DMS53 treated with DMSO at 0.1 percent for 48 hours (cell line): ENCODE measurements at regions not wholly inside any gene's neighbourhood (a gene's known extent, or its start where the extent isn't known, plus 50 kb on each side); places are given as distances from the start of the nearest gene placed in this dataset.

ENCODE experiments used
- DNase-seq: peaks from one replicate; lab custom pipeline; 2025; ENCODE audit not compliant: unreplicated experiment; lab: John Stamatoyannopoulos, UW

GRCh38 chr12:107318806-107319532 lies 225.6 kb upstream of the CRY1 start:
- DNase-seq = peak; percentile 23

DNA sequence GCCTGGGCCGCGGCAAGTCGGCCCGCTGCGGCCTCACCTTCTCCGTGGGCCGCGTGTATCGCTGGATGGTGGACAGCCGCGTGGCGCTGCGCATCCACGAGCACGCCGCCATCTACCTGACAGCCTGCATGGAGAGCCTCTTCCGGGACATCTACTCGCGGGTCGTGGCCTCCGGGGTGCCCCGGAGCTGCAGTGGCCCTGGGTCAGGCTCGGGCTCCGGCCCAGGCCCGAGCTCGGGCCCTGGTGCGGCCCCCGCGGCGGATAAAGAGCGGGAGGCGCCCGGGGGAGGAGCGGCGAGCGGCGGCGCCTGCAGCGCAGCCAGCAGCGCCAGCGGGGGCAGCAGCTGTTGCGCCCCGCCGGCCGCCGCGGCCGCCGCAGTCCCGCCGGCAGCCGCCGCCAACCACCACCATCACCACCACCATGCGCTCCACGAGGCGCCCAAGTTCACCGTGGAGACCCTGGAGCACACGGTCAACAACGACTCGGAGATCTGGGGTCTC lies 226.2 kb upstream of the CRY1 start:
- DNase-seq = no peak

- DNase-seq = peak; percentile 36
Observed at GRCh38 chr12:107320033-107320928, 226.9 kb upstream of the CRY1 start.

DNA sequence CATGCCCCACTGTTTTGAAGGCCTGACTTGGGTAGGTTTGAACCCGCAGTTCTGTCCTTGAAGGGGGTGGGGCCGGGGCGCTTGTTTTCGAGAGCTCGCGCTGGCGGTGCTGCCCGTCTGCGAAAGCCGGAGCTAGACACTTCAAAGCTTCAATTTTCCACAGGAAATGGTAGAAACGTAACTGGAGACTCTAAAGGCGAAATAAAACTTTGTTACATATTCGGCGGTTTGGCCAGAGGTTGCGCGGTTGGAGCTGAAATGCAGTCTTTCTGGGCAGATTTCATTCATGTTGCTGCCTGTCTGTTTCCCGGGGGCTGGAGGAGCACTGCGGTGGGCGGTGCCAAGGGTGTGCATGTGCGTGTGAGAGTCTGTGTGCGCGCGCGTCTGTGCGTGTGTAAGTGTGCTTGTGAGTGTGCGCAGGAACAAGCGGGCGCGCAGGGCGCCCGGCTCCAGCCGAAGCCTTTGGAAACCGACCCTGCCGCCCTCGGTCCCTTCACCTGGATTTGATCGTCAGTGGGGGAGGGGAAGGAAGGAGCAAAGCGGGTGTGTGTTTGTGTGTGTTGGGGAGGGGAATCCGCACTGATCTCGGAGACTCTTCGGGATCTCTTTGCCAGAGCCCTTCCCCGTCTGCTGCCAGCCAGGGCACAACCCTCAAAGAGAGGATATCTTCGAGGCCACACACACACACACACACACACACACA lies 227.7 kb upstream of the CRY1 start:
- no peak for DNase-seq

GRCh38 chr12:107322063-107322462 lies 228.7 kb upstream of the CRY1 start:
- DNase-seq = no peak

DNA sequence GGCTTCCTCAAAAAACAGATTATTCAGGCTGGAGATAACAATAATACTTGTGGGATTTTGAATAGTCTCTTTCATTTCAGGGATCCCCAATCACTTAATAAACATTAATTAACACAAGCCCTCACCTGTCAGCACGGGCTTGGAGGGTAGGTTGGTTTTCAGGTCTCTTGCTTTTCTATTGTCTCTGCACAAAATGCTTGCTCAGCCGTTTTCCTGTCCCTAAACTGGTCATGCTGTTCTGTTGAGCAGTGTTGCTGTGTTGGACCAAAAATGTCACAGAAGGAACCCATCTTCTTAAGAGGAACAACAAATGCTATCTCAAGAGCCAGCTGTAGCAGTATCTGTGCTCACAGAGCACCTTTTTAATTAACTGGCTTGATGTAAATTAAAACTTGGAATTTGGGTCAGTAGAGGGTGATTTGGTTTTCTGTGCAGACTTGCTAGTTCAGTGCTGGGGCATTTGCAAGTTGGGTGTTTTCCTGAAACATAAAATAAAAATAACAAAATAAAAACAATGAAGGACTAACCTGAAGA lies 231.8 kb upstream of the CRY1 start:
- no peak for DNase-seq

DNA sequence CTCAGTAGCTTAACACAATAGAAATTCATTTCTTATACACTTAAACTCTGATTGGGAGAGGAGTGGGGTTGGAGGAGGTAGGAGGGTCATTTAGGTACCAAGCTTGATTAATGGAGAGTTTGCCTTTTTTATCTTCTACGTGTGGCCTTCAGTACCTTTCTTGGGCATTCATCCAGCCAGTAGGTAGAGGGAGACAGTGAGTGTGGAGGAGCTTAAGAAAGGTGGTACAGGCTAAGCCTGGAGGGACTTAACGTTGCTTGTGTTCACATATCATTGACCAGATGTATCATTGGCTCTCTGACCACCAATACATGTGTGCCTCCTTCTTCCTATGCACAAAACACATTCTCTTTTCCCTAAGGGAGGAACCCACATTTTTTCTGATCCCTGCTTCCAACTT lies 232.9 kb upstream of the CRY1 start:
- DNase-seq = no peak

DNA sequence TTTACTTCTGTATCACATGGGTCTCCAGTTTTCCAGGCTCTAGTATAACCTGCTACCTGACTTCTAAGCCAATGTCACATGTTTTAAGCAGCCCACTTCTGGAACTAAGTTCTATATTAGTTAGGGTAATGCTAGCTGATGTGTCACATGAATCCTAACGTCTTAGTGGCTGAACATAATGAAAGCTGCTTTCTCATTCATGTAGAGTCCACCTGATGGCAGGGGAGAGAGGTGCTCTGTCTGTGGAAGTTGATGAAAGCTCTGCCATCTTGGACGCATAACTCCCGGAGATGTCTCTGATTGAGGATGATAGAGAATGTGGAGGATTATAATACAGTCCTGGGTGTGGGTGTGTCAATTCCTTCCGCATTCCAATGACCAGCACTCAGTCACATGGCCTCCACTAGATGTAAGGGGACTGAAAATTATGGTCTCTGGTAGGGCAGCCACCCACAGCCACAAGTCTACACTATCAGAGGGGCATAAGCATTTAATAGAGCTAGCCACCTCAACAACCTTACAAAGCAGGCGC lies 234.4 kb upstream of the CRY1 start:
- DNase-seq = no peak

- DNase-seq = no peak
Observed at GRCh38 chr12:107328442-107329133, 235.2 kb upstream of the CRY1 start.

DNA sequence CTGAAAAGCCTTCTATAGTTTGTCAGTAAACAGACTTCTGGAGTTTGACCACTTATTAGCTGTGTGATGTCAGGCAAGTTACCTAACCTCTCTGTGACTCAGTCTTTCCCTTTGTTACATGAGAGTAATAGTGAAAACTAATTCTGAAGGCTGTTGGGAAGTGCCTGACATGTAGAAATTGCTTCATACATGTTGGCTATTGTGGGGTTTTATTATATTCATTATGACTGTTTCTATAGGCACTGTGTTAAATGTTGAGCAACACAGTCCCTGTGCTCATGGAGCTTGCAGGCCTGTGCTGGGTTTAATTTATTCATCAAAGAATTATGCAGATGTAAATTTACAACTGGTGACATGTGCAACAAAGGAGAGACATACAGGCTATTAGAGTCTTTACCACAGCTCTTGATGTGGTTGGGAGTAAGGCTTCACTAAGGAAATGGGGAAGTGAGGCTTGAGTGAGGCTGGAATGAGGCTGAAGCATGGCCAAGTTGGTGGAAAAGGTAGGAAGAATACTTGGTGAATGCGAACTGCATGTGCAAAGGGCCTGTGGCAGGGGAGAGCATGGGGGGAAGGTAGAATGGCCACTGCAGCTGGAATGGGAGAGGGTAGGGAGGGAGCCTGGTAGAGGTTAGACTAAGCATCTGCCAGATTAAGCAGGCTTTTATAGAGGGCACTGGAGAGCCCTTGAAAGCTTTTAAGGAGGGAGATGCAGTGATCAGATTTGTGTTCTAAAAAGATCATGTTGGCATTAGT lies 236.4 kb upstream of the CRY1 start:
- no peak for DNase-seq

GRCh38 chr12:107330831-107331431 lies 237.6 kb upstream of the CRY1 start:
- no peak for DNase-seq

GRCh38 chr12:107331471-107331870 lies 238.1 kb upstream of the CRY1 start:
- DNase-seq = no peak

DNA sequence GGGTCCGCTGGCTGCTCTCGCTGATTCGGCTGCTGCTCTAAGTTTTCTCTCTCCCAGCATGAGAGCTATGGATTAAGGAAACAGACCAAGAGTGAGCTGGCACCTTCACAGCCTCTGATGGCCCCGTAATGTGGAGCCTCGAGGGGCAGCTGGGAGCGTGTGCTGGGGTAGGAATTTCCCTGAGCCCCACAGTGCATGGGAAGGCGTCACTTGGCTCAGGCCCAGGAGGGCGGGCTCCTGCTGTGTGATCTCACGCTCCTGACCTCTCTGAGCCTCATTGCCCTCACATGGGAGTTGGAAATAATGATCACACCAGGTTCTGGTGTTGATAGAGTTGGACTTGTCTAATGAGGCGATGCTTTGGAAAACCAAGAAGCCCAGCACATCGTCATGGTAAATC lies 238.6 kb upstream of the CRY1 start:
- DNase-seq = no peak

DNA sequence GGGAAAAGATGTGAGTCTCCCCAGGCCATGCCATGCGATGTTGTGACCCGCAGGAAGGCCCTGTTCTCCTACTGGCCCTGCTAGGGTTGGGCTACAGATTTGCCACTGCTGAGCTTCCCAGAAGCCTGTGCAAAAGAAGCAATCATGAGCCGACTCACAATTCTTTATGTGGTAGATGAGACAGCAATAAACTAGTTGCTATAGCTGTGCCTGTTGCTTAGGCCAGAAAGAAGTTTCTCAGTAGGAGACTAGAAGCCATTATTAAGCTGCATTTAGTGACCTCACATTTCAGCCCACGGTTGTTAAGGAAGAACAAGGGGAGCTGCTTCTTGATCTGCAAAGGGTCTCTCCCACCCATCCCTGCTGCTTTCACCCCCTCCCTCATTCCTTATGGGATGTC lies 239.4 kb upstream of the CRY1 start:
- DNase-seq = no peak

DNA sequence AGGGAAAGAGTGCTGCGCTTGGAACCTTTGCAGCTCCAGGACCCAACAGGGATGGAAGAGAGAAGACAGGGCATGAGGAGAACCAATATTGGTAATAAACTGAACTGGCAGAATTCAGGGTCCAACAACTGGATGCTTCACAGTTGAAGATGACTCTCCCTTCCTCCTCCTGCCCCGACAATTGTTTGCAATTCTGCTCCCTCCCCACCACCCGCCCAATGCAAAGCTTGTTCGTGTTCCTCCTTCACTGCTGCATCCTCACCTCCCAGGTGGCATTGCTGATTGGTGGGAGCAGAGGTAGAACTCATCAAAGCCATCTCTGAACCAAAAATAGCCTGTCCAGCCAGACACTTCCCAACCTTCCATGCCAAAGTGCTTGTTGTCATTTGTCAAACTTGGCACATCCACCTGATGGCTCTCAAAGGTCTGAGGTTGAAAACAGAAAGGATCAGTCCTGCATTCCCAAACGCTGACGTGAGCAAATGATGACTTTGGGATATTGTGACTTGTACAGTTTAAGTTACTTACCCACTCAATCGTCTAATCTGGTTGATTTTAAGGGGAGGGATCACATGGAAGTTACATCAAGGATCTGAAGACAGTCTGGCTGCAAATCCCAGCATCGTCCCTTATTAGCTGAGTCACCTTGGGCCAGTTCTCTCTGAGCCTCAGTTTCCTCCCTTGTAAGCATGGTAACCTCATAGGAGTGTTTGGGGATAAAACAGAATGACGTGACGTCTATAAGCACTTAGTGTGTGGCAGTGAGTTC lies 242.6 kb upstream of the CRY1 start:
- DNase-seq = no peak

GRCh38 chr12:107336695-107337094 lies 243.3 kb upstream of the CRY1 start:
- no peak for DNase-seq

- no peak for DNase-seq
Observed at GRCh38 chr12:107337346-107338095, 244.2 kb upstream of the CRY1 start.

DNA sequence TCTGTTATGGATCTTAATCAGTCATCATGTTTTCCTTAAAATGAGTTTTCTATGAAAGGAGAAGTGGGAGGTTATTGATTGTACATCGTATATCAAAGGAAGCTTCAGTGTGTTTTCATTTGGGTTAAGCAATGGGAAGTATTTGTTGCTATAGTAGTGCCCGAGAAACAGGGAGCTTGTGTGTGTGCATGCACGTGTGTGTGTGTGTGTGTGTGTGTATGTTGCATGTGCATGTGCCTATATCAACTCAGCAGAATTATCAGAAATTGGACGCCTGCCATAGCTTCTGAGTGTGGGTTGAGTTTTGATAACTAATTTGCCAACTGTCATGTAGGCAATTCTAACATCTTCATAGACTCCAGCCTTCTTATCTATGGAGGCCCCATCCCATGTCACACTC lies 246.1 kb upstream of the CRY1 start:
- no peak for DNase-seq
